HEK293 (cell line): ENCODE measurements at regions not wholly inside any gene's neighbourhood (a gene's known extent, or its start where the extent isn't known, plus 50 kb on each side); places are given as distances from the start of the nearest gene placed in this dataset.
A peak's percentile ranks its signal among the peaks of the same experiment; 100 is the strongest.

ENCODE experiments used
- CTCF ChIA-PET: fragments of 350-600 bp; formaldehyde crosslinking; extraction: SDS; loops from one replicate; lab custom pipeline; 2021; ENCODE audit warnings: antibody characterized with exemption; lab: Yijun Ruan, JAX
- POLR2A ChIA-PET: fragments of 300-600 bp; formaldehyde crosslinking; extraction: SDS; loops from one replicate; lab custom pipeline; 2020; ENCODE audit warnings: antibody characterized with exemption, inconsistent platforms; lab: Yijun Ruan, JAX
- H3K27ac ChIP-seq: fragments of 200-500 bp; sonication (Bioruptor generic); 2 replicates; pipeline ENCODE4 v1.5.1; 2014; ENCODE audit warnings: low read depth, low read length, control low read depth, inconsistent platforms; ENCODE audit errors: extremely low read depth
- H3K36me3 ChIP-seq, 2 experiments: fragments of 200-500 bp in 1 of 2; sonication (Bioruptor generic) in 1 of 2; 1 replicate in 1 of 2; 2 replicates in 1 of 2; pipeline ENCODE4 v1.5.1; 2014 to 2017; ENCODE audit warnings: inconsistent platforms in 2 of 2, low read length in 2 of 2; ENCODE audit not compliant: control insufficient read depth in 2 of 2, insufficient read depth in 1 of 2
- H3K4me1 ChIP-seq: fragments of 200-500 bp; sonication (Bioruptor generic); 2 replicates; pipeline ENCODE4 v1.5.1; 2014; ENCODE audit warnings: mild to moderate bottlenecking, low read length, inconsistent platforms; ENCODE audit not compliant: control insufficient read depth, insufficient read depth
- H3K4me3 ChIP-seq: 2 replicates; pipeline ENCODE4 v1.5.1; 2011; ENCODE audit warnings: low read depth, mild to moderate bottlenecking, control low read depth, low read length, moderate library complexity
- H3K9me3 ChIP-seq: fragments of 200-500 bp; sonication (Bioruptor generic); 2 replicates; pipeline ENCODE4 v1.5.1; 2014; ENCODE audit warnings: low read depth, low read length, inconsistent platforms; ENCODE audit not compliant: control insufficient read depth, insufficient read depth
- EGR2 ChIP-seq: fragments of 450-650 bp; formaldehyde crosslinking; IDR thresholded peaks from 2 replicates; pipeline ENCODE4 v1.5.1; 2016; ENCODE audit warnings: low read depth, missing biosample characterization, missing genetic modification characterization
- GFI1B ChIP-seq: fragments of 450-650 bp; formaldehyde crosslinking; IDR thresholded peaks from 2 replicates; pipeline ENCODE4 v1.5.1; 2016; ENCODE audit warnings: missing biosample characterization, missing genetic modification characterization
- TRIM28 ChIP-seq: IDR thresholded peaks from 2 replicates; pipeline ENCODE4 v1.6.1; 2011; ENCODE audit warnings: low read length, control low read depth, borderline replicate concordance
- ZBTB48 ChIP-seq: fragments of 450-650 bp; formaldehyde crosslinking; IDR thresholded peaks from 2 replicates; pipeline ENCODE4 v1.5.1; 2016; ENCODE audit warnings: missing biosample characterization, missing genetic modification characterization
- ZFHX2 ChIP-seq: fragments of 450-650 bp; formaldehyde crosslinking; conservative IDR thresholded peaks from 2 replicates; pipeline ENCODE4 v1.5.1; 2016; ENCODE audit warnings: missing biosample characterization, missing genetic modification characterization
- ZFP41 ChIP-seq: fragments of 450-650 bp; formaldehyde crosslinking; IDR thresholded peaks from 2 replicates; pipeline ENCODE4 v1.5.1; 2016; ENCODE audit warnings: missing biosample characterization, missing genetic modification characterization, borderline replicate concordance
- ZIC2 ChIP-seq: fragments of 450-650 bp; formaldehyde crosslinking; IDR thresholded peaks from 2 replicates; pipeline ENCODE4 v1.5.1; 2016; ENCODE audit warnings: missing biosample characterization, missing genetic modification characterization
- ZNF132 ChIP-seq: fragments of 450-650 bp; formaldehyde crosslinking; IDR thresholded peaks from 2 replicates; pipeline ENCODE4 v1.5.1; 2017; ENCODE audit warnings: missing biosample characterization, missing genetic modification characterization, borderline replicate concordance
- ZNF202 ChIP-seq: fragments of 450-650 bp; formaldehyde crosslinking; IDR thresholded peaks from 2 replicates; pipeline ENCODE4 v1.5.1; 2016; ENCODE audit warnings: missing biosample characterization, missing genetic modification characterization, borderline replicate concordance
- ZNF324 ChIP-seq: fragments of 450-650 bp; formaldehyde crosslinking; IDR thresholded peaks from 2 replicates; pipeline ENCODE4 v1.5.1; 2016; ENCODE audit warnings: missing biosample characterization, missing genetic modification characterization
- ZNF341 ChIP-seq: fragments of 450-650 bp; formaldehyde crosslinking; IDR thresholded peaks from 2 replicates; pipeline ENCODE4; 2016; ENCODE audit warnings: low read depth, missing biosample characterization, missing genetic modification characterization
- ZNF366 ChIP-seq: fragments of 450-650 bp; formaldehyde crosslinking; conservative IDR thresholded peaks from 2 replicates; pipeline ENCODE4 v1.5.1; 2016; ENCODE audit warnings: missing biosample characterization, missing genetic modification characterization
- ZNF394 ChIP-seq: fragments of 450-650 bp; formaldehyde crosslinking; IDR thresholded peaks from 2 replicates; pipeline ENCODE4 v1.5.1; 2016; ENCODE audit warnings: missing biosample characterization, missing genetic modification characterization, mild to moderate bottlenecking, moderate library complexity, borderline replicate concordance
- ZNF426 ChIP-seq: fragments of 450-650 bp; formaldehyde crosslinking; IDR thresholded peaks from 2 replicates; pipeline ENCODE4 v1.5.1; 2017; ENCODE audit warnings: missing biosample characterization, missing genetic modification characterization, mild to moderate bottlenecking, inconsistent platforms, moderate library complexity
- ZNF48 ChIP-seq: fragments of 450-650 bp; formaldehyde crosslinking; IDR thresholded peaks from 2 replicates; pipeline ENCODE4 v1.5.1; 2016; ENCODE audit warnings: missing biosample characterization, missing genetic modification characterization
- ZNF544 ChIP-seq: fragments of 450-650 bp; formaldehyde crosslinking; IDR thresholded peaks from 2 replicates; pipeline ENCODE4 v1.5.0; 2017; ENCODE audit warnings: missing biosample characterization, missing genetic modification characterization
- ZNF555 ChIP-seq: fragments of 450-650 bp; formaldehyde crosslinking; conservative IDR thresholded peaks from 2 replicates; pipeline ENCODE4 v1.5.1; 2017; ENCODE audit warnings: missing biosample characterization, mild to moderate bottlenecking, missing genetic modification characterization, inconsistent platforms
- ZNF558 ChIP-seq: fragments of 450-650 bp; formaldehyde crosslinking; IDR thresholded peaks from 2 replicates; pipeline ENCODE4 v1.5.1; 2016; ENCODE audit warnings: missing biosample characterization, missing genetic modification characterization
- ZNF561 ChIP-seq: fragments of 450-650 bp; IDR thresholded peaks from 2 replicates; pipeline ENCODE4 v1.5.1; 2018; ENCODE audit warnings: missing biosample characterization, missing genetic modification characterization, borderline replicate concordance
- ZNF596 ChIP-seq: fragments of 450-650 bp; IDR thresholded peaks from 2 replicates; pipeline ENCODE4 v1.5.0; 2018; ENCODE audit warnings: missing biosample characterization, mild to moderate bottlenecking, missing genetic modification characterization, moderate library complexity
- ZNF600 ChIP-seq: fragments of 450-650 bp; formaldehyde crosslinking; IDR thresholded peaks from 2 replicates; pipeline ENCODE4 v1.5.1; 2016; ENCODE audit warnings: missing biosample characterization, missing genetic modification characterization
- ZNF621 ChIP-seq: fragments of 450-650 bp; formaldehyde crosslinking; IDR thresholded peaks from 2 replicates; pipeline ENCODE4 v1.5.1; 2017; ENCODE audit warnings: missing biosample characterization, missing genetic modification characterization
- ZNF670 ChIP-seq: fragments of 450-650 bp; formaldehyde crosslinking; IDR thresholded peaks from 2 replicates; pipeline ENCODE4 v1.5.1; 2016; ENCODE audit warnings: missing biosample characterization, missing genetic modification characterization, low read depth
- ZNF76 ChIP-seq: fragments of 450-650 bp; formaldehyde crosslinking; IDR thresholded peaks from 2 replicates; pipeline ENCODE4; 2016; ENCODE audit warnings: low read depth, missing biosample characterization, missing genetic modification characterization, borderline replicate concordance
- ZNF785 ChIP-seq: fragments of 450-650 bp; formaldehyde crosslinking; IDR thresholded peaks from 2 replicates; pipeline ENCODE4 v1.5.1; 2016; ENCODE audit warnings: missing biosample characterization, missing genetic modification characterization
- ZNF837 ChIP-seq: fragments of 450-650 bp; formaldehyde crosslinking; IDR thresholded peaks from 2 replicates; pipeline ENCODE4 v1.5.1; 2016; ENCODE audit warnings: missing biosample characterization, missing genetic modification characterization
- ZSCAN16 ChIP-seq: fragments of 450-650 bp; formaldehyde crosslinking; IDR thresholded peaks from 2 replicates; pipeline ENCODE4 v1.5.1; 2016; ENCODE audit warnings: missing biosample characterization, missing genetic modification characterization
- TF ChIP-seq, protein P1 (sequence below): fragments of 450-650 bp; formaldehyde crosslinking; IDR thresholded peaks from 2 replicates; pipeline ENCODE4 v1.5.1; 2016; ENCODE audit warnings: missing biosample characterization, missing genetic modification characterization
- TF ChIP-seq, protein P2 (sequence below): fragments of 450-650 bp; formaldehyde crosslinking; IDR thresholded peaks from 2 replicates; pipeline ENCODE4 v1.5.0; 2017; ENCODE audit warnings: missing biosample characterization, missing genetic modification characterization, borderline replicate concordance

DNA sequence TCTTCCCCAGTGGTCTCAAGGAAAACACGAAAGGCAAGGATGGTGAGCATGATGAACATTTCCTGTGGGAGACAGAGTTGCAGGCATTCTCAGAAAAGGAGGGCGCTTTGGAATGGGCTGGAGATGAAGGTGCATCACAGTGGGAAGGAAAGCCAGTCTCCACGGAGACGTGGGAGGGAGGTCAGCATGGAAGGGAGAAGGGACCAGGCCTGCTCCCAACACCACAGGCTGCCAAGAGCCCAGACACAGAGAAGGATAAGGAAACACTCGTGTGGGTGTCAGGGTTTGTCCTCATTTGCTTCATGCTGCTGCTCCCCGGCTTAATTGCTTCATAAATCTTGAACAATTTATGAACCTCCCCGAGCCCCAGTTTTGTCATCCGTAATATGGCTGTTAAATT, 231.5 kb upstream of the ZNF32 start (continued):
- TF ChIP-seq ZNF837 (tag by site-specific recombination), result no peak
- no peak for TF ChIP-seq ZNF670
- TF ChIP-seq ZNF600, result no peak
- TF ChIP-seq ZNF785, result no peak
- TF ChIP-seq ZNF558, result no peak
- TF ChIP-seq ZNF366, result no peak
- TF ChIP-seq ZNF394 (tag by site-specific recombination), result no peak
- 0 out of 2 replicates have a peak, but pooled peaks have one; percentile 17 for TF ChIP-seq EGR2
- no peak for TF ChIP-seq ZNF596
- TF ChIP-seq, protein P1, sequence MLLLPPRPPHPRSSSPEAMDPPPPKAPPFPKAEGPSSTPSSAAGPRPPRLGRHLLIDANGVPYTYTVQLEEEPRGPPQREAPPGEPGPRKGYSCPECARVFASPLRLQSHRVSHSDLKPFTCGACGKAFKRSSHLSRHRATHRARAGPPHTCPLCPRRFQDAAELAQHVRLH, result no peak
- TF ChIP-seq, protein P2, sequence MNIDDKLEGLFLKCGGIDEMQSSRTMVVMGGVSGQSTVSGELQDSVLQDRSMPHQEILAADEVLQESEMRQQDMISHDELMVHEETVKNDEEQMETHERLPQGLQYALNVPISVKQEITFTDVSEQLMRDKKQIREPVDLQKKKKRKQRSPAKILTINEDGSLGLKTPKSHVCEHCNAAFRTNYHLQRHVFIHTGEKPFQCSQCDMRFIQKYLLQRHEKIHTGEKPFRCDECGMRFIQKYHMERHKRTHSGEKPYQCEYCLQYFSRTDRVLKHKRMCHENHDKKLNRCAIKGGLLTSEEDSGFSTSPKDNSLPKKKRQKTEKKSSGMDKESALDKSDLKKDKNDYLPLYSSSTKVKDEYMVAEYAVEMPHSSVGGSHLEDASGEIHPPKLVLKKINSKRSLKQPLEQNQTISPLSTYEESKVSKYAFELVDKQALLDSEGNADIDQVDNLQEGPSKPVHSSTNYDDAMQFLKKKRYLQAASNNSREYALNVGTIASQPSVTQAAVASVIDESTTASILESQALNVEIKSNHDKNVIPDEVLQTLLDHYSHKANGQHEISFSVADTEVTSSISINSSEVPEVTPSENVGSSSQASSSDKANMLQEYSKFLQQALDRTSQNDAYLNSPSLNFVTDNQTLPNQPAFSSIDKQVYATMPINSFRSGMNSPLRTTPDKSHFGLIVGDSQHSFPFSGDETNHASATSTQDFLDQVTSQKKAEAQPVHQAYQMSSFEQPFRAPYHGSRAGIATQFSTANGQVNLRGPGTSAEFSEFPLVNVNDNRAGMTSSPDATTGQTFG (tag by site-specific recombination), result no peak
- no peak for TF ChIP-seq ZNF202 (tag by site-specific recombination)
- no peak for TF ChIP-seq ZNF76 (tag by site-specific recombination)
- no peak for TF ChIP-seq ZFP41 (tag by site-specific recombination)
- no peak for TF ChIP-seq ZNF561 (tag by site-specific recombination)
- no peak for TF ChIP-seq ZBTB48 (tag by site-specific recombination)
- no peak for TF ChIP-seq GFI1B
- no peak for TF ChIP-seq ZNF555 (tag by site-specific recombination)
- no peak for TF ChIP-seq ZNF132 (tag by site-specific recombination)
- no peak for TF ChIP-seq TRIM28
- TF ChIP-seq ZSCAN16, result no peak
- peak; percentile 36; the same call in 1 of the 2 replicates for TF ChIP-seq ZNF341 (tag by site-specific recombination)
- TF ChIP-seq ZNF544, result no peak
- no peak for TF ChIP-seq ZNF426 (tag by site-specific recombination)
- TF ChIP-seq ZFHX2, result peak; percentile 55; the same call in 1 of the 2 replicates

GRCh38 chr10:43879742-43880141, 231.1 kb upstream of the ZNF32 start:
- CTCF ChIA-PET, result no interaction called here
- H3K27ac ChIP-seq, result no peak overlapping the region
- TF ChIP-seq ZNF324 (tag by site-specific recombination) (no peak), ZNF621 (tag by site-specific recombination) (no peak), ZIC2 (peak; percentile 50; the same call in 1 of the 2 replicates), ZNF48 (no peak)
- H3K9me3 ChIP-seq, result no peaks in the 10 kb centered on the region
- no peaks in the 10 kb centered on the region for H3K4me1 ChIP-seq
- POLR2A ChIA-PET, result no interaction called here
- no peaks in the 10 kb centered on the region for H3K36me3 ChIP-seq
- no peak overlapping the region for H3K4me3 ChIP-seq
